Lower leg skin (tissue), 3 donors: ENCODE measurements at regions not wholly inside any gene's neighbourhood (a gene's known extent, or its start where the extent isn't known, plus 50 kb on each side); places are given as distances from the start of the nearest gene placed in this dataset.

Experiments
- CTCF ChIP-seq, 3 donors: fragments of 450-650 bp; IDR thresholded peaks; one replicate each; pipeline ENCODE4 v1.5.1; 2016; ENCODE audit warnings: antibody characterized with exemption in 3 of 3, mild to moderate bottlenecking in 3 of 3, moderate library complexity in 2 of 3
- POLR2A ChIP-seq, 2 donors: fragments of 450-650 bp; IDR thresholded peaks; one replicate each; pipeline ENCODE4 v1.6.1; 2016 to 2017; ENCODE audit warnings: antibody characterized with exemption in 2 of 2, mild to moderate bottlenecking in 1 of 2, moderate library complexity in 1 of 2

- no peak for TF ChIP-seq CTCF (IDR thresholded peaks at IDR 0.05)
- TF ChIP-seq POLR2A (IDR thresholded peaks at IDR 0.05), result no peak
Observed at GRCh38 chr18:39586741-39587140, 2021.1 kb upstream of the CELF4 start.
